H1 (cell line): ENCODE measurements at regions not wholly inside any gene's neighbourhood (a gene's known extent, or its start where the extent isn't known, plus 50 kb on each side); places are given as distances from the start of the nearest gene placed in this dataset.

Source experiments
- CTCF ChIA-PET: fragments of 300-600 bp; sonication (Branson Sonifier 250); formaldehyde crosslinking; loops from one replicate; lab custom pipeline; 2021; ENCODE audit not compliant: partially characterized antibody; lab: Charles Lee
- POLR2A ChIA-PET: fragments of 300-600 bp; sonication (Branson Sonifier 250); formaldehyde crosslinking; loops from one replicate; lab custom pipeline; 2021; ENCODE audit warnings: inconsistent platforms; ENCODE audit not compliant: partially characterized antibody; lab: Charles Lee
- DNase-seq, 2 experiments: peaks; one replicate each; pipeline versions ENCODE4 v3.0.0 to v3.0.0-alpha.2; 2010 to 2022; ENCODE audit warnings: low spot score in 2 of 2, low read depth in 1 of 2, mixed read lengths in 1 of 2
- FAIRE-seq: peaks from 2 replicates; lab custom pipeline; 2011; peaks lifted over from hg19 to GRCh38; lab: Jason Lieb, UNC
- H2AFZ ChIP-seq: 2 replicates; pipeline ENCODE4 v1.8.1; 2012; ENCODE audit warnings: low read length, inconsistent platforms
- H2AK5ac ChIP-seq: 2 replicates; pipeline ENCODE4 v1.6.1; 2013; ENCODE audit warnings: low read depth, low read length
- H2BK120ac ChIP-seq: replicated peaks from 2 replicates; pipeline ENCODE3; 2013; ENCODE audit warnings: low read depth, low read length, inconsistent platforms
- H2BK12ac ChIP-seq: 2 replicates; pipeline ENCODE4 v1.6.1; 2013; ENCODE audit warnings: low read depth, low read length
- H2BK15ac ChIP-seq: 2 replicates; pipeline ENCODE4 v1.6.1; 2013; ENCODE audit warnings: low read length
- H2BK20ac ChIP-seq: 2 replicates; pipeline ENCODE4 v1.6.1; 2013; ENCODE audit warnings: low read length
- H2BK5ac ChIP-seq: 2 replicates; pipeline ENCODE4 v1.6.1; 2013; ENCODE audit warnings: low read depth, low read length
- H3K14ac ChIP-seq: 2 replicates; pipeline ENCODE4 v1.6.1; 2013; ENCODE audit warnings: inconsistent platforms; ENCODE audit not compliant: insufficient read length
- H3K18ac ChIP-seq: 2 replicates; pipeline ENCODE4 v1.6.1; 2013; ENCODE audit warnings: low read length; ENCODE audit errors: extremely low read depth
- H3K23ac ChIP-seq: 2 replicates; pipeline ENCODE4 v1.6.1; 2013; ENCODE audit warnings: inconsistent platforms; ENCODE audit not compliant: insufficient read length
- H3K23me2 ChIP-seq: 2 replicates; pipeline ENCODE4 v1.6.1; 2013; ENCODE audit warnings: low read depth, low read length
- H3K27ac ChIP-seq: 2 replicates; pipeline ENCODE4 v1.6.1; 2011; ENCODE audit warnings: low read depth, low read length, inconsistent platforms
- H3K27me3 ChIP-seq, 4 experiments: replicated peaks in 1 of 4; 1 replicate in 1 of 4; 2 replicates in 3 of 4; pipeline versions ENCODE4 v1.6.1 to v1.8.1; 2011 to 2013; ENCODE audit warnings: low read length in 3 of 4, mild to moderate bottlenecking in 3 of 4, inconsistent platforms in 2 of 4, mixed read lengths in 2 of 4, moderate library complexity in 1 of 4; ENCODE audit not compliant: control insufficient read depth in 3 of 4, insufficient read depth in 3 of 4; ENCODE audit errors: extremely low read depth in 1 of 4
- H3K36me3 ChIP-seq, 4 experiments: 2 replicates each; pipeline versions ENCODE4 v1.6.1 to v1.8.1; 2011 to 2013; ENCODE audit warnings: mild to moderate bottlenecking in 4 of 4, low read length in 3 of 4, moderate library complexity in 2 of 4, control low read depth in 1 of 4, inconsistent platforms in 1 of 4; ENCODE audit not compliant: insufficient read depth in 4 of 4, control insufficient read depth in 2 of 4
- H3K4ac ChIP-seq: replicated peaks from 2 replicates; pipeline ENCODE3; 2013; ENCODE audit warnings: low read length, low read depth, mixed read lengths, inconsistent platforms; ENCODE audit not compliant: insufficient read length
- H3K4me1 ChIP-seq, 4 experiments: replicated peaks in 1 of 4; 1 replicate in 1 of 4; 2 replicates in 3 of 4; pipeline versions ENCODE4 v1.6.1 to v1.8.1; 2011 to 2013; ENCODE audit warnings: low read length in 3 of 4, inconsistent platforms in 2 of 4, mixed read lengths in 1 of 4; ENCODE audit not compliant: insufficient read depth in 4 of 4, control insufficient read depth in 3 of 4
- H3K4me2 ChIP-seq, 2 experiments: 2 replicates each; pipeline versions ENCODE4 v1.6.1 to v1.8.1; 2011 to 2013; ENCODE audit warnings: low read depth in 2 of 2, low read length in 2 of 2, control low read depth in 1 of 2, inconsistent platforms in 1 of 2, mild to moderate bottlenecking in 1 of 2; ENCODE audit not compliant: insufficient read depth in 1 of 2
- H3K4me3 ChIP-seq, 4 experiments: fragments of 200-600, 300-600 bp in 1 of 4; sonication (generic), shearing (Covaris generic), sonication (Bioruptor Twin) in 1 of 4; 2 replicates each; pipeline versions ENCODE4 v1.5.1 to v1.8.1; 2011 to 2016; ENCODE audit warnings: low read length in 4 of 4, low read depth in 3 of 4, control low read depth in 2 of 4, inconsistent platforms in 2 of 4, mild to moderate bottlenecking in 2 of 4, mixed read lengths in 1 of 4, moderate library complexity in 1 of 4; ENCODE audit not compliant: insufficient read depth in 2 of 4; ENCODE audit errors: extremely low read depth in 1 of 4
- H3K56ac ChIP-seq: replicated peaks from 2 replicates; pipeline ENCODE3; 2013; ENCODE audit warnings: low read depth, mild to moderate bottlenecking, mixed read lengths, low read length, inconsistent platforms; ENCODE audit not compliant: insufficient read length
- H3K79me1 ChIP-seq: 2 replicates; pipeline ENCODE4 v1.6.1; 2013; ENCODE audit warnings: low read depth, low read length, control low read depth
- H3K79me2 ChIP-seq, 2 experiments: 2 replicates each; pipeline versions ENCODE4 v1.6.1 to v1.8.1; 2012 to 2013; ENCODE audit warnings: low read length in 2 of 2, mild to moderate bottlenecking in 2 of 2, inconsistent platforms in 1 of 2; ENCODE audit not compliant: insufficient read depth in 2 of 2, control insufficient read depth in 1 of 2
- H3K9ac ChIP-seq, 4 experiments: replicated peaks in 1 of 4; 1 replicate in 1 of 4; 2 replicates in 3 of 4; pipeline versions ENCODE4 v1.6.1 to v1.8.1; 2011 to 2013; ENCODE audit warnings: low read depth in 3 of 4, low read length in 3 of 4, control low read depth in 2 of 4, mild to moderate bottlenecking in 2 of 4, moderate library complexity in 2 of 4, inconsistent platforms in 1 of 4; ENCODE audit errors: extremely low read depth in 1 of 4
- H3K9me3 ChIP-seq, 2 experiments: 2 replicates each; pipeline versions ENCODE4 v1.6.1 to v1.8.1; 2012 to 2013; ENCODE audit warnings: mild to moderate bottlenecking in 2 of 2, moderate library complexity in 2 of 2, control low read depth in 1 of 2, inconsistent platforms in 1 of 2, low read depth in 1 of 2, low read length in 1 of 2, mixed read lengths in 1 of 2; ENCODE audit not compliant: insufficient read depth in 2 of 2
- H4K20me1 ChIP-seq, 2 experiments: replicated peaks in 1 of 2; 2 replicates each; pipeline versions ENCODE3 to v1.8.1; 2011 to 2013; ENCODE audit warnings: inconsistent platforms in 2 of 2, low read length in 2 of 2, mild to moderate bottlenecking in 1 of 2; ENCODE audit not compliant: insufficient read depth in 2 of 2, control insufficient read depth in 1 of 2
- H4K5ac ChIP-seq: 2 replicates; pipeline ENCODE4 v1.6.1; 2013; ENCODE audit warnings: low read length, low read depth, mixed read lengths, inconsistent platforms; ENCODE audit not compliant: insufficient read length
- H4K8ac ChIP-seq: 2 replicates; pipeline ENCODE4 v1.8.0; 2013; ENCODE audit warnings: mild to moderate bottlenecking, moderate library complexity, low read length, inconsistent platforms; ENCODE audit not compliant: insufficient read depth; ENCODE audit errors: extremely low read depth
- H4K91ac ChIP-seq: replicated peaks from 2 replicates; pipeline ENCODE3; 2013; ENCODE audit warnings: low read length, mixed read lengths, inconsistent platforms; ENCODE audit not compliant: insufficient read length
- CEBPB ChIP-seq: IDR thresholded peaks from 2 replicates; pipeline ENCODE4 v1.6.1; 2012; ENCODE audit warnings: low read depth, low read length
- POLR2A ChIP-seq, 2 experiments: IDR thresholded peaks; 1 replicate in 1 of 2; 2 replicates in 1 of 2; pipeline ENCODE4 v1.6.1; 2011; ENCODE audit warnings: low read depth in 2 of 2, low read length in 2 of 2, mild to moderate bottlenecking in 2 of 2; ENCODE audit errors: control extremely low read depth in 1 of 2
- TBP ChIP-seq: IDR thresholded peaks from 2 replicates; pipeline ENCODE4 v1.6.1; 2011; ENCODE audit warnings: low read depth, low read length, improper control_type of control experiment
- WGBS, 2 experiments: shearing (Covaris generic) in 1 of 2; methylation state at CpG; one replicate each; pipeline versions ENCODE4 v1.1.6 to v1.1.7; 2013 to 2015; ENCODE audit warnings: low lambda C conversion rate in 2 of 2, mixed read lengths in 2 of 2, inconsistent platforms in 1 of 2, low coverage in 1 of 2, missing lambda C conversion rate in 1 of 2; ENCODE audit not compliant: insufficient replicate concordance in 2 of 2, insufficient coverage in 1 of 2, insufficient read length in 1 of 2; ENCODE audit errors: extremely low coverage in 1 of 2, missing lambda C conversion rate in 1 of 2; 5-methylcytosine and 5-hydroxymethylcytosine counted together

- Histone ChIP-seq H4K20me1 (no peaks in the 10 kb centered on the region), H3K79me2 (no peaks in the 10 kb centered on the region), H2BK15ac (no peak overlapping the region), H4K5ac (no peak overlapping the region), H3K4me2 (no peak overlapping the region), H3K4ac (no peak overlapping the region), H3K56ac (no peak overlapping the region), H3K23ac (no peak overlapping the region), H2BK5ac (no peak overlapping the region), H2AFZ (no peak overlapping the region), H3K4me3 (no peak overlapping the region), H2AK5ac (no peak overlapping the region), H3K23me2 (no peaks in the 10 kb centered on the region; the same call in 1 of the 2 replicates), H2BK12ac (no peak overlapping the region), H2BK120ac (no peak overlapping the region), H4K8ac (no peak overlapping the region), H3K36me3 (no peaks in the 10 kb centered on the region), H3K9me3 (no peaks in the 10 kb centered on the region), H3K4me1 (no peaks in the 10 kb centered on the region), H3K79me1 (no peaks in the 10 kb centered on the region), H2BK20ac (no peak overlapping the region), H3K14ac (no peak overlapping the region), H3K9ac (no peak overlapping the region), H3K18ac (no peak overlapping the region), H4K91ac (no peak overlapping the region), H3K27ac (no peak overlapping the region), H3K27me3 (no peaks in the 10 kb centered on the region)
- TF ChIP-seq CEBPB (peak; percentile 76), POLR2A (IDR thresholded peaks at IDR 0.05; ENCODE audit: control extremely low read depth in 1 of 2, low read depth in 2 of 2, low read length in 2 of 2) (no peak), TBP (no peak)
- POLR2A ChIA-PET = no interaction called here
- CTCF ChIA-PET = interaction anchor here (0.7 kb wide), 1 partner anchor 175 kb away, joined by 3 read pairs; no protein-coding TSS in a partner anchor
- DNase-seq (no peak), FAIRE-seq (no peak)
- WGBS, 2 experiments = 62% methylated on average over 4 of the region's 5 CpGs; no CpG with 5 or more reads in 1 of the 2 experiments
These were observed 78.7 kb upstream of the KCNJ15 start for GRCh38 chr21:38177919-38178652.
